ENCODE measurements at regions not wholly inside any gene's neighbourhood (a gene's known extent, or its start where the extent isn't known, plus 50 kb on each side); places are given as distances from the start of the nearest gene placed in this dataset.

DNA sequence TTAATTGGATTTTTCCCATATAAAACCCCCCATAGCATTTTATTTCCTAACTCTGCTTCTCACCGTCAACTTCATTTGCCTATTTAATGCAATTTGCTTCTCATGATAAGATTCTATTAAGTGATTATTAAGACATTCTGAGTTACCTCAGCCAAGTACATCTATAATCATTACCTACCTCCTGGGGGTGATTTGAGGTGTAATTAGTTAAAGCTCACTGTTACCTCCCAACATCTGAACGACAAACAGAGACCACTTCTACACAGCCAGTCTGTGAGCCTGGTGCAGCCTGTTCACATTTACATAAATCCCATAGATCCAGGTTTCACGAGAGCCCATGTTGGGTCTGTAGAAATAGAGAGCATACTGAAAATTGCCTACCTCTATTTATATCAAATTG lies 65.7 kb upstream of the SSX2IP start:
- Histone ChIP-seq H3K23ac (ENCODE audit: insufficient read length, low read depth, low read length) (no peak overlapping the region), H4K20me1 (ENCODE audit: control insufficient read depth, insufficient read depth, insufficient read length) (no peaks in the 10 kb centered on the region), H2BK12ac (ENCODE audit: insufficient read length, low read depth, low read length) (no peak overlapping the region), H3K4me1 (ENCODE audit: insufficient read depth, low read length) (no peaks in the 10 kb centered on the region), H3K18ac (ENCODE audit: insufficient read length, low read depth, low read length) (no peak overlapping the region), H4K5ac (ENCODE audit: insufficient read length, low read depth, low read length) (no peak overlapping the region), H3K79me2 (ENCODE audit: insufficient read depth, low read length) (no peaks in the 10 kb centered on the region), H3K14ac (ENCODE audit: insufficient read depth, low read length) (no peak overlapping the region), H3K9ac (ENCODE audit: extremely low read depth, insufficient read length, low read length) (no peak overlapping the region), H2AK5ac (ENCODE audit: insufficient read length, low read length) (no peak overlapping the region), H3K9me3 (ENCODE audit: control insufficient read depth, low read depth, low read length) (no peaks in the 10 kb centered on the region), H3T11ph (ENCODE audit: low read length) (no peak overlapping the region), H4K91ac (ENCODE audit: insufficient read length, low read depth, low read length) (no peak overlapping the region), H3K4ac (ENCODE audit: low read depth, low read length) (no peak overlapping the region), H2BK15ac (ENCODE audit: low read depth, low read length) (no peak overlapping the region), H2BK120ac (ENCODE audit: low read depth, low read length, poor library complexity, severe bottlenecking) (no peak overlapping the region), H3K27ac (ENCODE audit: insufficient read length, low read depth, low read length) (no peak overlapping the region), H3K4me2 (ENCODE audit: insufficient read depth, insufficient read length, low read length) (no peak overlapping the region), H3K79me1 (ENCODE audit: insufficient read depth, low read depth, low read length, poor library complexity, severe bottlenecking) (no peaks in the 10 kb centered on the region), H3K27me3 (ENCODE audit: insufficient read depth, low read length) (no peaks in the 10 kb centered on the region), H3K56ac (ENCODE audit: insufficient read length, low read depth, low read length) (no peak overlapping the region), H2AFZ (ENCODE audit: low read length) (no peak overlapping the region), H2BK20ac (ENCODE audit: low read depth, low read length, poor library complexity, severe bottlenecking) (no peak overlapping the region), H4K8ac (replicated peaks; ENCODE audit: insufficient read length, low read depth, low read length) (no peak overlapping the region), H2BK5ac (ENCODE audit: insufficient read length, low read length) (no peak overlapping the region), H3K23me2 (ENCODE audit: insufficient read length, low read depth, low read length, poor library complexity, severe bottlenecking) (no peaks in the 10 kb centered on the region)
- H3K27me3 Mint-ChIP-seq (ENCODE audit: low read depth), result no peaks in the 10 kb centered on the region
- peaks cover 39 to 40% of the 10 kb centered on the region in 2 experiments for H3K4me1 Mint-ChIP-seq
- H3K27ac Mint-ChIP-seq, result no peak overlapping the region
- no peak for DNase-seq
- TF ChIP-seq CTCF (conservative IDR thresholded peaks at IDR 0.05), result no peak
- no CpG with 5 or more reads among the region's 3 CpGs for WGBS (ENCODE audit: extremely low coverage, insufficient read length, low lambda C conversion rate)
- H3K9me3 Mint-ChIP-seq, result no peaks in the 10 kb centered on the region
- no peaks in the 10 kb centered on the region for H3K36me3 Mint-ChIP-seq (ENCODE audit: insufficient read depth in 1 of 3, low read depth in 3 of 3)
- no peak overlapping the region for H3K4me3 Mint-ChIP-seq

All from H9 (cell line).